Memory B cell (primary cell): ENCODE measurements at regions not wholly inside any gene's neighbourhood (a gene's known extent, or its start where the extent isn't known, plus 50 kb on each side); places are given as distances from the start of the nearest gene placed in this dataset.
A peak's percentile ranks its signal among the peaks of the same experiment; 100 is the strongest.
"Not testable (repeated sequence)": the region's sequence is repeated elsewhere in the genome, so short reads cannot be mapped to it uniquely, and the experiment has no call there.

Experiments used
- ATAC-seq: fragments of 150-1000 bp; cut with Tn5 transposase; 2 replicates; pipeline ENCODE4 v1.10.0; 2021; ENCODE audit warnings: low read depth, mild to moderate bottlenecking, moderate library complexity
- DNase-seq, 2 donors: peaks; one replicate each; pipeline ENCODE4 v3.0.0; 2022; ENCODE audit warnings: low spot score in 2 of 2
- H3K27ac Mint-ChIP-seq: one replicate; pipeline ENCODE4 v1.8.0; 2022; ENCODE audit warnings: mild to moderate bottlenecking, moderate library complexity, mixed read lengths
- H3K27me3 Mint-ChIP-seq: one replicate; pipeline ENCODE4 v1.8.0; 2022; ENCODE audit warnings: mixed read lengths
- H3K36me3 Mint-ChIP-seq: one replicate; pipeline ENCODE4 v1.8.0; 2022; ENCODE audit warnings: mild to moderate bottlenecking, mixed read lengths
- H3K4me1 Mint-ChIP-seq: one replicate; pipeline ENCODE4 v1.8.0; 2022; ENCODE audit warnings: mixed read lengths
- H3K4me3 Mint-ChIP-seq: one replicate; pipeline ENCODE4 v1.8.0; 2022; ENCODE audit warnings: mild to moderate bottlenecking, moderate library complexity, mixed read lengths
- H3K9me3 Mint-ChIP-seq: one replicate; pipeline ENCODE4 v1.8.0; 2022; ENCODE audit warnings: mixed read lengths

DNA sequence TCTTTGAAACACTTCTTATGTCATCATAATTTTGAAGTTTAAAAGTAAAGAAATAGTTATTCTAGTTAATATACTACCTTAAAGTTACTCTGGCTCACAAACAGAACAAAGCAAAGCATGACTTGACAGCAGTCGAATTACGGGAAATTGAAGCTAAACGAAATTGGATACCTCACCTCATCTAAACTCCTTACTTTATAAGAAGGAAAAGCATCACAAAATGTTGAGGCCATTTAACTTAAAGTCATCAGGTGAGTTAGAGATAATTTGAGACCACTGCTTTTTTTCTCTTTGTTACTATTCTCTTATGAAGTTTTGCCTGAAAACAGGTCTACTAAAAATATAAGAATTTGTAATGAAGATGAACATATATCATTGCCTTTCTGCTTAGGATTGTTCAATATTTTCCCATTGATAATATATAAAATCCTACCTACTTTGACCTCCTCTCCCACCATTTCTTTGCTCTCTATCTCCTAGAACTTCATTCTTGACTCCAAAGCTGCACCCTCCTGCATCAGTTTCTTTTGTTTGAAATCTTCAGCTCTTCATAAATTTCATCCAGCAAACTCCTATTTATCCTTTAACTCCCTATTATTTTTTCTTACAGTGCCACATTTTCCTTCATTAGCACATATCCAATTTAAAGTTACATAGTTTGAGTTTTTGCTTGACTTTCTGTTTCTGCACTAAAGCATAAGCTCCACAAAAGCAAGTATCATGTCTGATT is 510.7 kb upstream of the ZNF337 start:
- H3K4me3 Mint-ChIP-seq: no peak overlapping the region
- H3K36me3 Mint-ChIP-seq: no peaks in the 10 kb centered on the region
- H3K4me1 Mint-ChIP-seq: no peaks in the 10 kb centered on the region
- no peak for ATAC-seq
- H3K9me3 Mint-ChIP-seq: no peaks in the 10 kb centered on the region
- H3K27me3 Mint-ChIP-seq: peaks cover 6% of the 10 kb centered on the region
- H3K27ac Mint-ChIP-seq: no peak overlapping the region
- no peak for DNase-seq

- ATAC-seq (no peak), DNase-seq (no peak)
- Mint-ChIP-seq H3K27ac (no peak overlapping the region), H3K36me3 (no peaks in the 10 kb centered on the region), H3K9me3 (peaks cover 1% of the 10 kb centered on the region), H3K27me3 (peaks cover 6% of the 10 kb centered on the region), H3K4me3 (no peak overlapping the region), H3K4me1 (no peaks in the 10 kb centered on the region)
These were observed 508.7 kb upstream of the ZNF337 start for GRCh38 chr20:26205350-26205749.

GRCh38 chr20:26201026-26201425 is 504.4 kb upstream of the ZNF337 start:
- H3K36me3 Mint-ChIP-seq, DNase-seq, H3K27ac Mint-ChIP-seq, H3K4me1 Mint-ChIP-seq, H3K27me3 Mint-ChIP-seq, H3K4me3 Mint-ChIP-seq, ATAC-seq, H3K9me3 Mint-ChIP-seq: not testable (repeated sequence)

DNA sequence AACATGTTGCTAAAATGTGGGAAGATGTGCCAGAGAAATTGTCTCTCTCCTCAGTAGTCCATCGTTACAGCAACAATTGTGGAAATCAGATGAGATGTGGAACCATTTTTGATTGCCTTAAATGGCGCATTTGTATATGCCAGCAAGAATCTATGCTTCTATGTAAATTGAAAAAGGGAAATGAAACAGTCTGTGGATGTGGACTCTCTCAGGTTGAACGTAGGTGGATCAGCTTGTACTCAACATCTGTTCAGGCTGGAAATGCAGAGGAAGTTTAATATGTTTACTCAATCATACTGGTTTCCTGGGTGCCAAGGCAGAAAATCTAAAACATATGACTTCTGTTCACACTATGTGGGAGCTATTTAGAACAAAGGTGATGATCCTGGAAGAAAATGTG is 490.7 kb upstream of the ZNF337 start:
- H3K4me1 Mint-ChIP-seq, H3K27me3 Mint-ChIP-seq, H3K36me3 Mint-ChIP-seq, H3K9me3 Mint-ChIP-seq, DNase-seq: not testable (repeated sequence)
- Mint-ChIP-seq H3K4me3 (peak overlapping the region; percentile 21), H3K27ac (peak overlapping the region; percentile 51)
- ATAC-seq: peak; percentile 67

DNA sequence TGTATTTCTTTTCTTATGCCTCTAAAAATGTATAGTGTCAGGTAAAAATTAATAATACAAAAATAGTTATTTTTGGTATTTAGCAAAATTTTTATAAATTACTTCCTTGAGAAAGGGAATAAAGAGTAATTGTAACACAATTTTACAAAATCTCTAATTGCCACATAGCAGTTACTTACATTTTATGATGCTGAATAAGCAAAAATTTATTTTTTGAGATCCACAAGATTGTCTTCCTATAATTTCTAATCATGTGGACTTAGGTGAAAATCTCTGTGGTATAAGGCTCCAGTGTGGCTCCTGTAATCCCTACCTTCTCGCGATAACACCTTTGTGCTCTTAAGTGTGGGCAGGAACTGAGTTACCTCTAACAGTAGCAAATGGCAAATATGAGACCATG is 487.1 kb upstream of the ZNF337 start:
- not testable (repeated sequence) for H3K4me1 Mint-ChIP-seq, ATAC-seq, H3K27ac Mint-ChIP-seq, H3K9me3 Mint-ChIP-seq, H3K27me3 Mint-ChIP-seq, H3K4me3 Mint-ChIP-seq, H3K36me3 Mint-ChIP-seq, DNase-seq

DNA sequence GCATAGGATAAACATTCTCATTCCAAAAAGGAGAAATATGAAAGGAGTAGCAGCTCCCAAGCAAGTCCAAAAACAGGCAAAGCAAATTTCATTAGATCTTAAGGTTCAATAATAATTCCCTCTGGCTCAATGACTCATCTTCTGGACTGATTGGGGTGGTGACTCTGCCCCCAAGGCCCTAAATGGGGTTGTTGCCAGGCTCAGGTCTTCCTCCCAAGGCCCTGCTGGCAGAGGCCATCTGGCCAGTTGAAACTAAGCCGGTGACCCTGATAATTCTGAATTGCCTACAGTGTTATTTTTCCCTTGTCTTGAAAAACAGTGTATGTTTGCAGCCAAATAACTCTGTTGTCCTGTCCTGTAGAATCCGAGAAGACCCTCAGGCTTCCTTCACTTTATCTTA is 484.7 kb upstream of the ZNF337 start:
- not testable (repeated sequence) for H3K36me3 Mint-ChIP-seq, DNase-seq, H3K4me1 Mint-ChIP-seq, ATAC-seq, H3K9me3 Mint-ChIP-seq, H3K4me3 Mint-ChIP-seq, H3K27me3 Mint-ChIP-seq, H3K27ac Mint-ChIP-seq

DNA sequence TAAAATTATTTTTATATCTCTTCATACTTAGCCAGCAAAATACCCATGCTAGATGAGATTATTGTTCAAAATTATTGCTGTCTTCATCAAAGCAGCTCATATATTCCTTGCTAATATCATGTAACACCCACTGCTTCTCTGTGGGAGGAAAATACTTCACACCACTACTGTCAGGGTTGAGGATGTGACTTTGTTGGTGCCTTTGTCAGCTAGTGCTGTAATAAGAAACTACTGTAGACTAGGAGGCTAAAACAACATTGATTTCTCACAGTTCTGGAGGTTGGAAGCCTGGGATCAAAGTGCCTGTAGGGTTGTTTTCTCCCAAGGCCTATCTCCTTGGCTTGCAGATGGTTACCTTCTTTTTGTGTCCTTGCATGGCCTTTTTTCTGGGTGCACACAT is 475.2 kb upstream of the ZNF337 start:
- not testable (repeated sequence) for H3K27ac Mint-ChIP-seq, H3K4me3 Mint-ChIP-seq, H3K9me3 Mint-ChIP-seq, H3K27me3 Mint-ChIP-seq, ATAC-seq, H3K36me3 Mint-ChIP-seq, DNase-seq, H3K4me1 Mint-ChIP-seq

DNA sequence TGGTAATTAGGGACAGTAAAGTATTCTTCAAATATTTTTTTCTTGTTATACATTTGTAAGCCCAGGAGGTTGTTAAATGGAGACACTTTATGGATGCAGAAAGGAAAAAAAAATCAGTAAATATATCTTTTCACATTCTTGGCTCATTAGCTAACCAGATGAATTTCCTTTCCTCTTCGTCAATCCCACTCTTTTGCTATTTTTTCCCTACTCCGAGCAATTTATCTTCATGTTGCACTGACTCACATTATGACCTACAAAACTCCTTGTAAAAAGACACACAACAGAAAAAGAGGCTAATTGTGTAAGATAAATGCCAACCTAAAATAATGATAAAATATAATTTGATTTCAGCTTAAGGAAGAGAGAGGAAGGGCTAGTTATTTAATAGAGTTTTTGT is 472.9 kb upstream of the ZNF337 start:
- ATAC-seq (no peak), DNase-seq (no peak)
- Mint-ChIP-seq H3K4me3 (no peak overlapping the region), H3K4me1 (no peaks in the 10 kb centered on the region), H3K9me3 (no peaks in the 10 kb centered on the region), H3K27ac (no peak overlapping the region), H3K36me3 (no peaks in the 10 kb centered on the region), H3K27me3 (no peaks in the 10 kb centered on the region)

GRCh38 chr20:26167499-26167898 is 470.8 kb upstream of the ZNF337 start:
- no peaks in the 10 kb centered on the region for H3K9me3 Mint-ChIP-seq
- no peaks in the 10 kb centered on the region for H3K36me3 Mint-ChIP-seq
- no peaks in the 10 kb centered on the region for H3K4me1 Mint-ChIP-seq
- H3K4me3 Mint-ChIP-seq: no peak overlapping the region
- no peak overlapping the region for H3K27ac Mint-ChIP-seq
- no peak for ATAC-seq
- peaks cover 2% of the 10 kb centered on the region for H3K27me3 Mint-ChIP-seq
- DNase-seq: no peak

DNA sequence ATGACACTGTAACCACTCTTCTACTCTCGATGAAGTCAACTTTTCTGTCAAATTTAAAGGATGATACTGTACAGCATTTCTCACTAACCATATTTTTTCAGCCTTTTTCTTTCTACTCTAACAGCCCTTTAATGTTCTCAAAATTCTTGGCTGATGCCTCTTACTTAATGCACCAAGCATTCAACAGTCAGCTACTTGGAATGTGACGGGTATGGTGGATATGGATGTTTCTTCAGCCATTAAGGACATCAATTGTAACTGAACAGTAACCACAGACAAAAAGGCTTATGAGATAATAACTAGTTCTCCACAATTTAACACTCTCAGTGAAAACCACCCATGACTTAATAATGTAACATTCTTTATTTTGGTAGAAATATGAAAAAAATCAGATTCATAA is 467.2 kb upstream of the ZNF337 start:
- no peak overlapping the region for H3K27ac Mint-ChIP-seq
- no peaks in the 10 kb centered on the region for H3K36me3 Mint-ChIP-seq
- H3K4me1 Mint-ChIP-seq: no peaks in the 10 kb centered on the region
- H3K27me3 Mint-ChIP-seq: peaks cover 2% of the 10 kb centered on the region
- H3K4me3 Mint-ChIP-seq: no peak overlapping the region
- ATAC-seq (no peak), DNase-seq (no peak)
- no peaks in the 10 kb centered on the region for H3K9me3 Mint-ChIP-seq

DNA sequence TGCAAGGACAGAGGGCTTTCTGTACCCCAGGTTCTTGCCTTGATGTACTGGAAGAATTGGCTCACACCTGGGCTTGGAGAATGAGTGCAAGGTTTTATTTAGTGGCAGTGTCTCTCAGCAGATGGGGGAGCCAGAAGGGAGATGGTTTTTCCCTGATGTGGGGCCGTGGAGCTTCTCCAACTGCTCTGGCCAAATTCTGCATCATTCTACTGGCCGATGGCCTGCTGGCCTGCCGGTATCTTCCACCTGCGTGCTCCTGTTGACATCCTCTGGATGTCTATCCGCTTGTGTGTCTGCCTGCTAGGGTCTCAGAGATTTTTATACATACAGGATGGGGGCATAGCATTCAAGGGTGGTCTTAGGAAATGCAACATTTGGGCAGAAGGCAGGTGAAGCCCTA is 466.5 kb upstream of the ZNF337 start:
- not testable (repeated sequence) for H3K36me3 Mint-ChIP-seq, H3K9me3 Mint-ChIP-seq, H3K27me3 Mint-ChIP-seq, DNase-seq, H3K4me3 Mint-ChIP-seq, H3K4me1 Mint-ChIP-seq, H3K27ac Mint-ChIP-seq, ATAC-seq

- H3K9me3 Mint-ChIP-seq, H3K27ac Mint-ChIP-seq, H3K4me3 Mint-ChIP-seq: not testable (repeated sequence)
These were observed 465.1 kb upstream of the ZNF337 start for GRCh38 chr20:26161741-26162140.

GRCh38 chr20:26160916-26161315 is 464.3 kb upstream of the ZNF337 start:
- not testable (repeated sequence) for H3K27ac Mint-ChIP-seq, H3K4me1 Mint-ChIP-seq, DNase-seq, ATAC-seq, H3K4me3 Mint-ChIP-seq, H3K9me3 Mint-ChIP-seq, H3K36me3 Mint-ChIP-seq, H3K27me3 Mint-ChIP-seq

More at GRCh38 chr20:26161741-26162140, 465.1 kb upstream of the ZNF337 start:
- not testable (repeated sequence) for H3K4me1 Mint-ChIP-seq, H3K27me3 Mint-ChIP-seq, DNase-seq, ATAC-seq, H3K36me3 Mint-ChIP-seq

GRCh38 chr20:26154224-26154623 is 457.6 kb upstream of the ZNF337 start:
- Mint-ChIP-seq H3K36me3 (no peaks in the 10 kb centered on the region), H3K27ac (no peak overlapping the region), H3K9me3 (peaks cover 5% of the 10 kb centered on the region), H3K4me1 (no peaks in the 10 kb centered on the region), H3K4me3 (no peak overlapping the region), H3K27me3 (peaks cover 3% of the 10 kb centered on the region)
- DNase-seq (no peak), ATAC-seq (no peak)

- DNase-seq (no peak), ATAC-seq (no peak)
- H3K27ac Mint-ChIP-seq: no peak overlapping the region
- no peaks in the 10 kb centered on the region for H3K36me3 Mint-ChIP-seq
- H3K9me3 Mint-ChIP-seq: peaks cover 12% of the 10 kb centered on the region
- H3K27me3 Mint-ChIP-seq: no peaks in the 10 kb centered on the region
- no peaks in the 10 kb centered on the region for H3K4me1 Mint-ChIP-seq
- H3K4me3 Mint-ChIP-seq: no peak overlapping the region
These were observed 438.9 kb upstream of the ZNF337 start for GRCh38 chr20:26135325-26136110.
